ENCODE measurements at regions not wholly inside any gene's neighbourhood (a gene's known extent, or its start where the extent isn't known, plus 50 kb on each side); places are given as distances from the start of the nearest gene placed in this dataset.

DNA sequence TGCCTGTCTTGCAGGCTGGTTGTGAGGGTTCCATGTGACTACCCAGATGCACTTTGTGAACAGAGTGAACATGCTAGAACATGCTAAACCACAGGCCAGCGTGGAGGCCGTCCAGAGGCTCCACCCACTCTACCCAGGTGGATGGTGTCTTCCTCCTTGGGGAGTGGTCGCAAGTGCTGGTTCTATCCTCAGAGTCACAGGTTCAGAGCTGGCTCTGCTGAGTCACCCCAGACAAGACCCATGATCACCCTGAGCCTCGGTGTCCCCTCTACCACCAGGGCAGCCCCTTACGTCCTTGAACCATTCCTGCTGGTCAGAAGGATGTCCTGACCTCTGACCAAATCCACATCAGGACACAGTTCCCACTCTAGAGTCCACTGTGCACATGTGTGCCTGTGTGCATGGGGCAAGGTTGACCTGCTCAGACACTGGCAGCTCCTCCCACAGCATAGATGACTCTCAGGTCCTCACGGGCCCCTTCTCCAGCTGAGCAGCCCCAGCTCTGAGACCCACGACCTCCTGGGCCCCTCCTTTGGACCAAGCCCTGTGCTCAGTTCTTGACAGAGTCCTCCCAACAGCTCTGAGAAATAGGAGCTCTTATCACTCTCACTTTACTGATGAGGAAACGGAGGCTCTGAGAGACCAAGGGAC, 391.8 kb downstream of the MATN1 start:
- DNase-seq: no peak

- DNase-seq: no peak
Observed at GRCh38 chr1:30330644-30331043, 392.7 kb downstream of the MATN1 start.

- DNase-seq: no peak
Observed at GRCh38 chr1:30329802-30330557, 393.4 kb downstream of the MATN1 start.

DNA sequence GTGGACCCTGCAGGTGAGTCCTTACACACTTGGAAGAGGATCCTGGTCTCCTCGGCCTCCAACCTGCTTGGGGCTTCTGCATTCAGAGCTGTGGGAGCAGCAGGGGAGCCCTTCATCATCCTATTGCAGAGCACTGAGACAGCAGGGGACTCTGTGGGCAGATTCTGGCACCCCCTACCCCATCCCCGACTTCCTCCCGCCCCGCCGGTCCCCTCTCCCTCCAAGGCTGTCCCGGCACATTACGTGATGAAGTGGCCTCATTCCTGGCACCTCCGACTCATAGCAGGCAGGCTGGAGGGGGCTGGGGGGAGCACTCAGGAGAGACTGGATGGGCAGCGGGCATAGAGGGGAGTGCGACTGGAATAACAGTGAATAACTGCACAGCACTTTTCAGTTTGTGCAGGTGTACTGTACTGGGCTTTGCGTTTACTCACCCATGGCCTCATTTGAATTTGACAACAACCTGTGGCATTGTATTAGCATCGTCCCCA, 394.1 kb downstream of the MATN1 start:
- no peak for DNase-seq

- DNase-seq: no peak
Observed at GRCh38 chr1:30328401-30329262, 394.8 kb downstream of the MATN1 start.

GRCh38 chr1:30328100-30328370, 395.4 kb downstream of the MATN1 start:
- DNase-seq: no peak

GRCh38 chr1:30327370-30328099, 395.9 kb downstream of the MATN1 start:
- DNase-seq: no peak

GRCh38 chr1:30325999-30326398, 397.4 kb downstream of the MATN1 start:
- no peak for DNase-seq

- DNase-seq: no peak
Observed at GRCh38 chr1:30325085-30325935, 398.1 kb downstream of the MATN1 start.

- no peak for DNase-seq
Observed at GRCh38 chr1:30324251-30325084, 398.9 kb downstream of the MATN1 start.

DNA sequence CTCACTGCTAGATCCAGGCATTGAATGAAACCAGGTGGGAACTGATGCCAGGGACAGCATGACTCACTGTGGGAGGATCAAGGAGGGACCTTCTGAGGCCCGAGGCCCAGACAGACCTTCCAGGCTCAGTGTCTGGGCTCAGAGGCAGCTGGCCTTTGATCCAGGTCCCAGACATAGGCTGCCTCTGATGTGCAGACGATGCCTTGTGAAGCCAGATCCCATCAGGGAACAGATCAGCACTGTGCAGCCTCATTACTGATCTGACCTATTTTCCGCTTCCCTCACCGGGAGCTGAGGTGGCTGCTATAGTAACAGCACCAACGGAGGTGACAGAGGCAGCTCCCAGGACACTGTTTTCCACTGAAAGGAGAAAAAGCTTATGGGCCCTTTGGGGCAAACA, 399.5 kb downstream of the MATN1 start:
- no peak for DNase-seq

- no peak for DNase-seq
Observed at GRCh38 chr1:30323352-30323751, 400.0 kb downstream of the MATN1 start.

- DNase-seq: no peak
Observed at GRCh38 chr1:30322859-30323257, 400.5 kb downstream of the MATN1 start.

DNA sequence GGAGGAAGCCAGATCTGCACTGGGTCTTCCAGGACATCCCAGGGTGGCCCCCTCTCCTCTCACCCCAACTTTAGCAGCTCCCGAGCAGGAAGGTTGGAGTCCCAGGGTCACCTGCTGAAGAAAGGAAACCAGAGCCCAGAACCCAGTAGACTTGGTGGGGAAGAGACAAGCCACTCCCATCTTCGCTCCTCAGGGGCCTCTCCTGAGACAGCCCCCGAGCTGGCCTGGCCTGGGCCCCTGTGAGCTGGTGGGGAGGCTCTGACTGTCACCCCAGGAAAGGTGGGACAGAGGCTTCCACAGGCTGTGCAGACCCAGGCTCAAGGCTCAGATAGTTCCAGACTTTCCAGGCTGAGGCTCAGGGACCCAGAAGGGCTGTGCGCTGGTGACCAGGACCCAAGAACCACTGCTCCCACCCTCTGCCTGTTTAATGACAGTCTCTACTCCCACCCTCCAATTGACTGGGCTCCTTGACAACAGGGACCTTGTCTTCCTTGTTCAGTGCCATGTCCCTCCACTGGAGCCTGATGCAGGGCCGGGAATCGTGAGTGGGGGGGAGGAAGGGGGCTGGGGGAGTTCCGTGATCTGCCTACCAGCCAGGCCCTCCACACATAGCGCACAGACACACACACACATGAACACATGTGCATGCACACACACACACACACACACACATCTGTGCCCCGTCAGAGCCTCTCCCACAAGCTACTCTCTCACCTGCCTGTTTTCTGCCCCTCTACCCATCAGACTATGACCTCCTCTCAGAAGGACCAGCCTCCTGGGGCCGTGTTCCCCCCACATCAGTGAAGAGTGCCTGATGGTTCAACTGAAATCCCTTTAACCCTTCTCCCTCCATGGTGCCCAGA, 401.2 kb downstream of the MATN1 start:
- DNase-seq: no peak

DNA sequence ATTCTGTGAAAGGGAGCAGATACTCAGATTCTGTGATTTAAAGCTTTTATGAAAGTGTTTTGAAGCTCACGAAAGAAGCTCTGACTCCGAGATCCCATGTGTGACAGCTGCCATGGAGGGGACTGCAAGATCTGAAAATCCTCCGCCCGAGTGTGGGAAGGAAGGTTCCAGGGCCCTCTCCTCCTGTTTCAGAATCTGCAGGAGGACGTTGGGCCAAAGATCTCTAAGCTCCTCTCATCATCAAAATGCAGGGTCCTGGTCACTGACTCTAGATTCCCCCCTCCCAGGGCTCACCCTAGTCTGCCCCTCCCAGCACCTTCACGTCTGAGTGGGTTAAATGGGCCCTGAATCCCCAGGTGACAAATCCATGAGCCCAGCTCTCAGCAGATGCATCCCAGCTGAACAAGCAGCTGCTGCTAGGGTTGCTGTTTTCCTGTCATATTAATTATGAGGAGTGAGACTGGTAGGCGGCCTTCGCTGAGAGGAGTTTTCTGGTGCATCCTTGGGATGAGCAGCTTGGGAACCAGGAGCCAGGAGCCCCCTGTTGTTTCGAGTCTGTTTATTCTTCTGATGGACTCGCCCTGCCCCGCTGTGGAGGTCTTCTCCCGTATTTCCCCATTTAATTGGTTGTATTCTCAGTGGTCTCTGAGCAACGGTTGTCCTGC, 402.0 kb downstream of the MATN1 start:
- no peak for DNase-seq

DNA sequence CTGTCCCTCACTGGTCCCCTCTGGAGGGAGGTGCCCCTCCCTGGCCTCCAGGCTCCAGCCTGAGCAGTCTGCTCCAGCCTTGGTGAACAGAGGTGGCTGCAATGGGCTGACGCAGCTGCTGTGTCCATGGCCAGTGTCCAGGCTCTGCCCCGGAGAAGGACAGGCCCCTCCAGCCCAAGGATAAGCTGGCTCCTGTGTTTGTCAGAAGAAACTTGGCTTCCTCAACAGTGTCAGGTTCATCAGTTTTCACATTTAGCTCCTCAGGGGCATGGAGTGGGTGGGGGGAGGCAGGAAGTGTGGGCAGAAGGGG, 402.8 kb downstream of the MATN1 start:
- no peak for DNase-seq

DNA sequence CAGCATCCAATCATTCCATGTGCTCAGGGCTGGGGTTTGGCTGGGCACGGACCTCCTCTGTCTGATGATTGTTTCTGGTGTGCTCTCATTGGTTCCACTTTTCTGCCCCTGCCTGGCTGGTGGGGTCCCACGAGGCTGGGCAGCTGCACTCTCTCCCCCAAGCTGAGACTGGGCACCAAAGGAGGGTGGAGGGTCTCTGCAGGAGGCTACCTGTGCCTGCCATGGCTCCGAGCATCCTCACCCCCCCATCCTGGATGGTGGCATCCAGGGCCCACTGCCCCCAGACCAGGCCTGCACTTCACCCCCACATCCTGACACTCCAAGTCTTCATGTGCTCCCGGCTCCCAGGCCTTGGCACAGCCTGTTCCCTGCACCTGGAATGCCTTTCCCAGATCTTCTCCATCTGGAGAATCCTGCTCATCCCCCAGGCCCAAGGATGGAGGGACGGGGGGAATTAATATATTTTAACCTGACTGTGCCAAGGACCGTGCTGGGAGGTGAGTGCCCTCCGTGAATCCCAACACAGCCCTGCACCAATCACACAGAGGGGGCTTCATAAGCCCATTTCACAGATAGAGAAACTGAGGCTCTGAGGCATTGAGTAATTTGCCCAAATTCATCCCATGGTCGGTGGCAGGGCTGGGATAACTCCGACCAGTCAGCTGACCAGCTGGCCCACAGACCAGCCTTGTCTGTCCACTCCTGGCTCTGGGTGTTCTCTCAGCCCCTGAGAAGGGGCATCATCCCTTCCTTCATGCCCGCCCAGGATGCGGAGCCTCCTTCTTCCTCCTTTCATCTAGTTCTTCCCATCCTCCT, 403.4 kb downstream of the MATN1 start:
- no peak for DNase-seq
